GM19467 (cell line): ENCODE measurements at regions not wholly inside any gene's neighbourhood (a gene's known extent, or its start where the extent isn't known, plus 50 kb on each side); places are given as distances from the start of the nearest gene placed in this dataset.

ENCODE experiments used
- ATAC-seq: cut with Tn5 transposase; IDR thresholded peaks from one replicate; pipeline ENCODE4 v1.9.1; 2021; ENCODE audit warnings: mild to moderate bottlenecking, moderate library complexity; ENCODE audit not compliant: unreplicated experiment

DNA sequence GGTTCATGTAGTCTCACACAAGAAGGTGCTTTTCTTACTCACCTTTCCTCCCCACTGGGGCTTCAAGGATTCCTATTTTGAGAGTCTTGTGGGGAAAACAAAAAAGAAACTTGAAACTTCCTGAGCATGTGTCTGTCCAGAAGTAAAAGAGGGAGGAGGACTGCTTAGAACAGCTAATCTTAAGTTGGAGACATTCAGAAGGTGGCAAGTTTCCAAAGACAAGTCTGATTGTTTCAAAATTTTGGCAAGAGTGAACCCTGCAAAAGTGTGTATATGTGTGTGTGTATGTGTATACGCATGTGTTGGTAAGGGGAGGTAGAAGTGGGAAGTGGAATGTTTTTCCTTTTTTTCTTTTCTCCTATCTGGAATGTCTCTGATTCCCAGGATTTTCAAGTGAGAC is 189.0 kb upstream of the FRMPD4 start:
- ATAC-seq: no peak

DNA sequence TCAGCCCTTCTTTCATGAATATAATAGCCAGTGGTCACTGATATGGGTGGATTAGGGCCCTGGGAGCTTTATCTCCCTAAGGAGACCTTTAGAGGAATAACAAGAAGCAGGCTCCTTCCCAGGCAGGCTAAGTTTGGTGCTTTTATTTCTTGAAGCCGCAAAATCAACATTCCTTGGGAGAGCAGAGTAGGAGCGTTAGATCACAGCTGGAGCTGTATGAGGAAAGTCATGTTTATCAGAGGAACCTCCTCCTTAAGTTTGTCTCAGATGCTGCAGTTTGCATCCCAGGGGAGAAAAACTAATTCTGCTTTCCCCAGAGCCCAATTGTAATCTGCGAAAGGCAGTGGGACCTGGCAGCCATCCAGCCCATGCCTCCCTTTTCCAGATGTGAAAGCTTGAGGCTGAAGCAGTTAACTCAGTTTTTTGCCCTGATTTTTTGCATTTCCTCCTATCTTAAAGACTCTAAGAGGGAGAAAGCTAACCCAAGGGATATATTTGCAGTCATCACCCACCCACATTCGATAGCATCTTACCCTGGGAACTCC is 186.0 kb upstream of the FRMPD4 start:
- ATAC-seq: no peak

DNA sequence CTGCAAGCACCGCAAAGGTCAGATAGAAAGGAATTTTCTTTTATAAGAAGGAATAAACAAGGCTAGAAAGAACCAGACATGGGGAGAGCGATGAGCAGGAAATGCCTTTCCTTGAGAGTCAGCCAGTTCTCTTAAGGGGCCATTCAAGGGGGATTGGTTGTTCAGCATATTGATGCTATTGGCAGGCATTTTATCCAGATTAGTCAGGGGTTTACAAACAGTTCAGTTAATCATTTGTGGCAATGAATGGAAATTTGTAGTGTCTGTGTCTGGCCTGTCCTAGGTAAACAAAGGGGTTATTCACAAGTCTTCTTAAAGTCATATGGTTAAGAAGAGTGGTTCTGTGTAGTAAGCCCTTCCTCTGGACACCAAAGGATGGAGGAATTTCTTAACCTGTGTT is 184.7 kb upstream of the FRMPD4 start:
- no peak for ATAC-seq

DNA sequence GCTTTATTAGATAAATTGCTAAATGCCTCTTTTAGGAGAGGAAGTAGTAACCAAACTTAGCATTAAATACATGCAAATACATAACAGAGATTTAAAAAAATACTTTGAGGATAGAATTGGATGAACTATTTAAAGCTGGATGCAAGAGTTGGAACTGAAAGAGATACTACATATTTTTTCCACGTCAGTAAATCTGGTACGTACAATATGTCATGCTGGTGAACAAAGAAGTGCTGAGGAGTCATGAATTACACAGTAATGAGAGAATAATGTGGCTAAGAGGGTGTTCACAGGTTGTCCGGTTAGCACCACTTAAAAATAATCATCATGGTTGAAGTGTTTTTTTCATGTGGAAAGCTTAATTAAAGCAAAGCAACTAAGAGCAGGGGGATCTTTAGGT is 184.1 kb upstream of the FRMPD4 start:
- no peak for ATAC-seq

DNA sequence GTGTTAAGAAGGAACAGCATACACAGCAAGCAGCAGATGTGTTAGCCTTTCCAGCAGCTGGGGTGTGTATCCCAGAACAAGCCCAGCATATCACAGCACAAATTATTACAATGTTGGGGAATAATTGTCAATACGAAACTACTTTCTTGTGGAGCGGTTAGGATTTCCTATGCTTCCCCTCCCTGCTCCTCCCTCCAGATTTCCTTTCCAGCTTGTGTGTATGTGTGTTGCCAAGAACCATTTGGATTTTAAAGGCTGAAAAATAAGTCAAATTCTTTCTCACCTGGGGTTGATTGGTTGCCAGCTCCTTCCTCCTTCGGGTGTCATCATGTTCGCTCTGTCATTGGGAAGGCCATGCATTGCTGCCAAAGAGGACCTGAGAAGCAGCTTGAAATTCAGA is 178.2 kb upstream of the FRMPD4 start:
- ATAC-seq: no peak

DNA sequence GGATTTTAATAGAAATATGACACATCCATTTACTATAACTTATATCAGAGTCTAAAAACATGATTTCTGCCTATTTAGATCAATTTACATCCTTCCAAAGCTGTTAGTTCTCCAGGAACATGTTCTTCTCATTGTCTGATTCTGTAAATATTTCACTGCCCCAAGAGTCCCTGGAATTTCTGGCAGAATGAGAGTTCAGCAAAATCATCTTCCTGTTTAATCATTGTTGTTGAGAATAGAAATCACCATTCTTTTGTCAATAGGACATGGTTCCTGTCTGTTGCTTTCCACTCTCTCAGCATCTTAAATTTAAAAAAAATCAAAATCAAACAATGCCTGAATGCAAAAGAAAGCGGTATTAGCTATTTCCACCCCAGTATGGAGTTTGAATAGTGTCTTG is 172.8 kb upstream of the FRMPD4 start:
- no peak for ATAC-seq

DNA sequence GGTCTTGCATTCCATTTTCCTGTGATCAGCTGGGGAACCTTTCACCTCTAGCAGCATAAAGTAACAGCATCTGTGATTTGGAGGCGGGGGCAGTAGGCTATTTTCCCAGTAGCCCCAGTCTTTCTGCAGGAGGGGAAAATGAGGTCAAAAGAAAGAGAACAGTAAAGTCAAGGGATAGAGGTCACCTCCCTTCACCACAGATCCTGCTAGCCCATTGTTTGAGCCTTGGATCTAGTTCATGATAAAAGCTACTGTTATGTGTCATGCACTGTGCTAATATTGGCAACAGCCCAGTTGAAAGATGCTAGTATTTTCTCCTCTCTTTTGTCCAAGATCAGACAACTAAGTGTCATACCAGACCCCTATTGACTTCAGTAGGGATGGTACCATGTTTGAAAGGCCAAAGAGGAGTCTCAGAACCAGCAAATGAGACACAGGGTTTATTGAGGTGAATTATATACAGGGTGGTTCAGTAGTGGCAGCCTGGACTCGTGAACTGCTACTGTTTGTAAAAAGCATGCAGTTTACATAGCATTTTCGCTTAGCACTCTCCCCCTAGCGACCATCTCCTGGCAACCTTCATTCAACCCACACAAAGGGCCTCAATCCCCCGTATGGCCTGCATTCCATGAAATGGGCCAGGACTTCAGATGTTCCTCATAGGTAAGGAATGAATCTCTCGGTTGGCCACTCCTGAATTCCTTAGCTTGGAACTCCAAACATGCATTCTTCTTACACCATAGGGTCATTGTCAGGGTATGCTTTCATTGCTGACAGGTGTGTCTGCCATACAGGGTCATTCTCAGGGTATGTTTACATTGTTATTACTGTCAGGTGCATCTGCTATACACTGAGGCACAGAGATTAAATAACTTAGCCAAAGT is 170.0 kb upstream of the FRMPD4 start:
- no peak for ATAC-seq

DNA sequence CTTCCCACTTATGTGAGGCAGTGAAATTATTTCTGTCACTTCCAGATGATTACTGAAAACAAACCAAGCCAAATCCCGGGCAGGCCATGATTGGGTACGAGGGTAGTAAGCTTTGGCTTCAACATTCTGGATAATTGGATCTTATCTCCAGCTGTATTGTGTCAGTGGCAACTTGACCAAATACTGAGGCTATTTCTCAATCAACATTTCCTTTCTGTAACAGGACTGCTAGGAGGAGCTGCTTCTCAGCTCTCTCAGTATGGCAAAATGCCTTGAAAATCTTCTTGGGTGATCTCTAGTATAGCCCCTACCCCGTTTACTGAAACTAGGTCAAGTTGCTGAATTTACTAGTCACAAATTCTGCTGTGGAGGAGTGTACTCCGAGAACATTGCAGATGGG is 169.3 kb upstream of the FRMPD4 start:
- ATAC-seq: no peak

DNA sequence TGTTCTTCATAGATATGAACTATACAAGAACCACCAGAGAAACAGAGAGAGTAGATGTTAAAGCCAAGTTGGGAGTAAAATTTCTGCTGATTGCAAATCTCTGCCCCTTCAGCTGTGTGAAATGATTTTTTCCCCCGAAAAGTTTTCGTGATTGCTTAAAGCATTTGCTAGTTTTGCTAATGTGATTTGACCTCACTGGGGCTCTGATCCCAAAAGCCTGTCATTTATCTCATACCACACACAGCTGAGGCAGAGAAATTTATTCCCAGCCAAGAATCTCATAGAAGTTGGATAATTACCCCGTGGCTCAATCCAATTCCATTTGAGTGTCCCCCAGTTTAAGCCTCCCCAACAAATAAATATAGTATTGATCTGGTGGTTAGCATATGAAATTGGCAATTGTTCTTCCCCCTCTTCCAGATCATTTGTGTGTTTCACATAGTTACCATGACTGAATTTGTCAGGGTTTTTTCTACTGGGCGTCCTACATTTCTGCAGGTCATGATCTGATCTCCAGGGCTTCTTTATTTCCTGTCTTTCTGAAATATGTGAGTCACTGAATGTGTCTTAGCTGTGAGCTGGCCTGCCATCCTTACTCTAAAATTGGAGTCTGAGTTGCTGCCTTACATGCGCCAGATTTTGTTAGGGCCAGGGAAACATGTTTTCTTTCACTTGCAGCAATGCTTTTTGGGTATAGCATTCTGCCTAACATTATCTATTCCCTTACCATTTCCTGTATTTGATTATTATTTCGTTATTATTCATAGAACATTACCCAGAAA is 167.5 kb upstream of the FRMPD4 start:
- no peak for ATAC-seq

DNA sequence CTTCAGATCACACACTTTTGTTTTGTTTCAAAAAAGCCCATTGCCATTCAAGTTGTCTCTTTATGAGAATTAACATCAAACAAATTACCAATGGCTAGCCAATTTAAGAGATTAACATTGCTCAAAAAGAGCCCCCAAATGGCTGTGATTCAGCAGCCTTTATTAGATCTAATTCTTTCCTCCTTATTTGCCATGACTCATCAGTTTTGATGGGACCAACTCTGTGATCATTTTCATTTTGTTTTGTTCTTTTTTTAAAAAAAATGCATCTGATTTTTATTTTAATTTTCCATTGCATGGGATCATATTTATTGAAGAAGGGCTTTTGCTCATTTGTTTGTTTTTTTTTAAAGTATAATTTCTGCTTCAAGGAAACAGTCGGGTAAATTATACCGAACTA is 161.6 kb upstream of the FRMPD4 start:
- ATAC-seq: no peak

DNA sequence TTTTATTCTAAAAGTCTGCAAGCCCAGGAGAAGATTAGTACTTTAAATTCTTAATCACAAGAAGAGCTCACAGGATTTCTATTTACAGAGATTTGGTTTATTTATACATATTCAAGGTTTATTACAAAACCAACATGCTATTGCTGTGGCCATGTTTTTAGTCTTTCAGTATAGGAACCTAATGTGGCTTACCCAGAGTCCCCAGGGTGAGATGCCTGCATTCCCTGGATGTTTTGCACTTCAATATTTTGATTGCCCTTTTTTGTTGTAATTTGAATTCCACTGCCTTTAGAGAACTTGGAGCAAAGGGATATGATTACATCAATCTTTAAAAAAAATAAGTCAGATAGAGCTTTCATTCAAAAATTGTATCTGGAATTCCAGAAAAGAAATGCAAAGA is 146.0 kb upstream of the FRMPD4 start:
- no peak for ATAC-seq

DNA sequence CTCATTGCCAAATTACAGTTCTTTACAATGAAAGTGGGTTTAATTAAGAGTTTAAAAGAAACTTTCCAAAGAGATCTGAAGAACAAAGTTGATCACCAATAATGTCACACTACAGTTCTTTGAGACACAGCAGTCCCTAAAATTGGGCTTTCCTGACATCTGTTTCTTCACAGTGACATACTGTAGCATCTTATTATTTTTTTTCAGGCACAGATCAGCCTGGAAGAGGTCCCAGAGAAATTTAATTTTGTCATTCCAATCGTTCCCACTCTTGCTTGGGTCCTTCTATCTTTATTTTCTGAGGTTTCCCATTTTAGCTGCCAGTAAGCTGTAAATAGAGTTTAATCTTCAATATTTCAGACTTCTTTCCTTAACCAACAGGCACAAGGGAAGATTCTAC is 143.1 kb upstream of the FRMPD4 start:
- no peak for ATAC-seq

DNA sequence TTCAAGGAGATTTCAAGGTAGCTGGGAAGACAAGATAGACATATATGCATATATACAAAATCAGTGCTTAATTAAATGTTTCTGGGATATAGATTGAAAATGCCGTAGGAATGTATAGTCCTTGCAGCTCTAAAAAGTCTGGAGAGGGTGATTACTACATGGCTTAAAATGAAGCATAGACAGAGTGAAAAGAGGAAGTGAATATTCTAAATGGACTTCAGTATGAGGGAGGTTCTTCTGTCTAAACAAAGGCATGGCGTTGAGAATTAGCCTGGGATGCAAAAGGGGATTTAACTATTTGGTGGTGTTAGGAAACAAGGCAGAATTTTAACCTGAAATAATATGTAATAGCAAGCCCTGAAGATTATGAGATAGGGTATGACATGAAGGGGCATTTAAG is 141.5 kb upstream of the FRMPD4 start:
- no peak for ATAC-seq

DNA sequence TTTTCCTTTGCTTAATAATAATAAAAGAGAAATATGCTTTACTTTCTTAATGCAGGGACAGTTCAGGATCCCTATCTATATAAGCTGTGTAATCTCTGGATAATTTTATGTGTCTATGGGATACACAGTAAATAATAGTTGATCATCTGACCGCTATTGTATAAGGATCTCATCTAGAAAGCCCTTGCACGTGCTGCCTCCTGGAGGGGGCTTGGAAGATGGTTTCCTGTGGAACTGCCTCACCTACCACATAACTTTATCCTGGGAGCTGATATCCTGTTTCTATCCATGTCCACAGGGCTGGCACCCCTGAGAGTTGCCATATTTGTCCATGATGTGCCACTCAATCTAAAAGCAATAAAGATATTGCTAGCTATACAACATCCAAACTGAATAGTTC is 139.3 kb upstream of the FRMPD4 start:
- no peak for ATAC-seq

DNA sequence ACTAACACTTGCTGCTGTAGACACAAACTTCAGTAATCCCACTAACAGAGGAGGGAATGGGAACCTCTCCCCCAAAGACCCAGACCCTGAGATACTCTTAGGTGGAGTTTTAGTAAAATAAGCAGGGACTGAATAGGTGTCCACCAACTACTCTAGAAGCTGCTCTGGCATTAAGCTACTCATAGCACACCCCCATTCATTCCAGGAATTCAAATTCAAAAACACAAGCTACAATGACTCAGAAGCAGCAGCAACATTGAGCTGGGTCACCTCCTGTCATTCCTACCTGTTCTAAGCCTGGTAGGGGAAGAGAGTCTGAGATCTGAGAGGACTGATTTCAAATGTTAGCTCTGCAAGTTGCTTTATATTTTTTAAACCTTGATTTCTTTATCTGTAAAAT is 135.4 kb upstream of the FRMPD4 start:
- no peak for ATAC-seq

DNA sequence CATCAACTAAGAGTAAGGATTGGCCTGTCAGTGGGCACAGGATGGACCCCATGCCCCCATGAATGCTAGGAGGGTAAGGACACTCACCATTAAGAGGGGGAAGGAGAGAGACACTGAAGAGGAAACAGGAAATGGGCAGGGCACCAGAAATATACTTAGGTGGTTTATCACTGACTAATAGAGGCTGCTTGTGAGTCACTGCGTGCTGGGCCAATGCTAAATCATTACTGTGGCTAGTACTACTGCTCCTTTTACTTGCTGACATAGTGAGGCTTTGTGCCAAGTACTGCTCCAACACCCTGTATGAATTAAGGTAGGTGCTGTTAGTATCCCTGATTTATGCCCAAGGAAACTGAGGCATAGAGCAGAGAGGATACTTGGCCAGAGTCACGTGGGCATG is 130.4 kb upstream of the FRMPD4 start:
- ATAC-seq: no peak

DNA sequence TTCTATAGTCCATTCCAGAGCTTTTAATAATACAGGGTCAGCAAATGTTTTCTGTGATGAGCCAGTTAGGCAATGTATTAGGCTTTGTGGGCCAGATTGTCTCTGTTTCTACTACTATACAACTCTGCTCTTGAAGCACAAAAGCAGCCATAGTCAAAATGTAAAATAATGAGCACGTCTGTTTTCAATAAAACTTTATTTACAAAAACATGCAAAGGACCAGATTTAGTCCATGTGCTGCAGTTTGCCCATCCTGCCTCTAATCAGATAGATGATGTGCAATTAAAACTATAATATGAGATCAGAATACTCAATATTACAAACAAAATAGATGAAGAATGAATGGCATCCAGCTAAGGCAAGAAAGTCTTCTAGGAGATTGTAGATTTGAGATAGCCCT is 127.8 kb upstream of the FRMPD4 start:
- ATAC-seq: no peak

DNA sequence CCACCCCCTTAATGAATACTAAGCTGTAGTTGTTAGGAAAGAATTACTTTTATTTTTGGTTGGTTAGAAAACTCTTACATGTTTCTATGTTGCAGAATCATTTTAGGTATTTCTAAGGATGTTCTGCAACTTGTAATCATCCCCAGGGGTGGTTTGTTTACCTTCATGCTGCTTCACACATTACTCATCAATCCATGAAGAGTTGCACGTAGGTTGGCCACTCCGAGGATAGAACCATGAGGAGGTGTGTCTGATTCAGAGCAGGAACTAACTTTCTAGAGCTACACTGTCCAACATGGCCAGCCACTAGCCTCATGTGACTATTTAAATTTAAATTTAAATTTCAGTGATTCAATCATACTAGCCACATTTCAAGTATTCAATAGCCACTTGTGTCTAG is 127.2 kb upstream of the FRMPD4 start:
- ATAC-seq: no peak

DNA sequence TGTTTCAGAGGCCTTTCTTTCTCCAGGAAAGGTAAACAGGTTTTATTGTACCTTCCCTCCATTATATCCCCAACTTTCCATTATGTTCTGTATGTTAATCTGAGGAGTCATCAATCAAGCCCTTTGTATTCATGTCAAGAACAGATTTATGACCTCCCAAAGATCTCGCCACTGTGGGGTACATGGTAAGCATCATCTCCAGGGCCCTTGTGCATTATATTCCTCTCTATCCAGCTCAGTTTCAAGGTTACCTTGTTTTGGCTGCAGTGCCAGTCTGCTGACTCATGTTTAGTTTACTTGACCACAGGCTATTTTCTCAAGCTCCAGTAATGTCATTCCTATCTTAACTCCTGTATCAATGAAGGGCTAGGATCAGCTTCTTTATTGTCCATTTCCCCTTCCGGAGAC is 125.1 kb upstream of the FRMPD4 start:
- ATAC-seq: no peak

DNA sequence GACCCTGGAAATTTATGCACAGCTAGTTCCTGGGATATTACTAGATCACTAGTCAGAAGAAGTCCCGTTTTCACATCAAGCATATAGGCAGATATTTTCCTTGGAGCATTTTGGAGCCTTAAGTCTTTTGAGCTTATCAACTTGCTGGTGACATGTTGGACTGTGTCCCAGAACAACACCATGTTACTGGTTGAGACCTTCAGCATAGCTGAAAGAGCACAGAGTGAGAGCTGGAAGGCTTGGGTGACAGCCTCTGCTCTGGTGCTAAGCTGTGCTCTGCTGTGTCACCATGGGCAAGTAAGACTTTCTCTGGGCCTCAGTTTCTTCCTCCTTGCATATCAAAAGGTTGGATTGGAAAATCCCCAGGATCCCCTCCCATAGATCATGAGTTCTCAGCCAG is 116.6 kb upstream of the FRMPD4 start:
- ATAC-seq: no peak

DNA sequence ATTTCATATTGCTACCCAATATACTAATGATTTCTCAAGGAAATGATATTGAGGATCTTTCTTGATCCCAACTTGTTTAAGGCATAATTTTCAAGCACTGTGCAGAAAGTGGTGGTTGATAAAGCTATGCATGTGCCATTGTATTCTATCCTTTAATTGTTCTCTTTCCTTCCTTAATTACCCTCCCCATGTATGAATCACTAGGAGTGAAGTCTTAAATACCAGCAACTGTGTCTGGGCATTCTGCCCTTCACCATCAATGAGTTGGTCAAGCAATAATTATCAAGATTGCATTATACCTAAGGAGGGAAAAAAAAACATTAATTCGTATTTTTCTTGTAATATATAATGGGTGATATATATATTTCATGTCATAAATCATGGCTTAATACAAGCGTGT is 111.8 kb upstream of the FRMPD4 start:
- ATAC-seq: no peak

DNA sequence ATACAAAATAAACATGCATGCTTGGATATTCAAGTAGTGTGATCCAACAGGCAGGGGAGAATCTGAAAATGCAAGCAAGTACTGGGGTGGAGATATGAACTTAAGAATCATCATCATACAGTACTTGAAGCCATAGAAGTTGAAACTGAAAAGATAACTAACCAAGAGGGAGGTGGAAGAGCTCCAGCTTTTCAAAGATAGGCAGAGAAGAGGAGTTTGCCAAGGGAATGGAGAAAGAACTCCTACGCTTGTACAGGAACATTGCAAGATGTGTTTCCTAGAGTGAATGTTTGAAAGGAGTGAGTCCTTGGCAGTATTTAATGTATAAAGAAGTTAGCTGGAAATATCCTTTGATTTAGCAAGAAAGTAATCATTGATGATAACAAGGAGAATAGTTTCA is 106.2 kb upstream of the FRMPD4 start:
- ATAC-seq: no peak
